WTC11 (cell line): ENCODE measurements at regions not wholly inside any gene's neighbourhood (a gene's known extent, or its start where the extent isn't known, plus 50 kb on each side); places are given as distances from the start of the nearest gene placed in this dataset.

Source experiments
- ATAC-seq: fragments of 200-7000 bp; cut with Tn5 transposase; 2 replicates; pipeline ENCODE4 v1.10.0; 2021; ENCODE audit warnings: mild to moderate bottlenecking, moderate library complexity
- CTCF ChIA-PET: fragments of 300-600 bp; sonication (Branson Sonifier 250); formaldehyde crosslinking; loops from one replicate; lab custom pipeline; 2021; ENCODE audit warnings: antibody characterized with exemption; lab: Charles Lee
- POLR2A ChIA-PET: fragments of 350-600 bp; sonication (Branson Sonifier 250); formaldehyde crosslinking; loops from one replicate; lab custom pipeline; 2021; ENCODE audit warnings: antibody characterized with exemption; lab: Charles Lee
- DNase-seq: peaks from one replicate; pipeline ENCODE4 v3.0.0; 2021; ENCODE audit warnings: low spot score
- H3K27ac Mint-ChIP-seq: 2 replicates; pipeline ENCODE4 v1.8.0; 2021; ENCODE audit warnings: mixed read lengths
- H3K27me3 Mint-ChIP-seq: 2 replicates; pipeline ENCODE4 v1.8.0; 2021; ENCODE audit warnings: low read depth, mild to moderate bottlenecking, moderate library complexity, mixed read lengths
- H3K36me3 Mint-ChIP-seq: 2 replicates; pipeline ENCODE4 v1.8.0; 2021; ENCODE audit warnings: mixed read lengths
- H3K4me1 Mint-ChIP-seq: 2 replicates; pipeline ENCODE4 v1.8.0; 2022; ENCODE audit warnings: mixed read lengths
- H3K4me3 Mint-ChIP-seq: 2 replicates; pipeline ENCODE4 v1.8.0; 2021; ENCODE audit warnings: mild to moderate bottlenecking, moderate library complexity, mixed read lengths
- H3K9me3 Mint-ChIP-seq: 2 replicates; pipeline ENCODE4 v1.8.0; 2021; ENCODE audit warnings: mixed read lengths
- CBFB ChIP-seq: sonication (generic); formaldehyde crosslinking; IDR thresholded peaks from 2 replicates; pipeline ENCODE4 v1.8.1; 2022; ENCODE audit warnings: mild to moderate bottlenecking, low read depth, missing genetic modification reagents
- CREB1 ChIP-seq: sonication (generic); formaldehyde crosslinking; IDR thresholded peaks from 2 replicates; pipeline ENCODE4 v1.8.0; 2023; ENCODE audit warnings: mild to moderate bottlenecking, missing genetic modification reagents
- EMX1 ChIP-seq: fragments of 250-450 bp; sonication (Bioruptor Pico); IDR thresholded peaks from 2 replicates; pipeline ENCODE4 v1.8.0; 2021; ENCODE audit warnings: mild to moderate bottlenecking
- FOXK1 ChIP-seq: sonication (generic); formaldehyde crosslinking; IDR thresholded peaks from 2 replicates; pipeline ENCODE4 v1.8.0; 2022; ENCODE audit warnings: mild to moderate bottlenecking, moderate library complexity, missing genetic modification reagents
- GTF2I ChIP-seq: fragments of 250-450 bp; sonication (Bioruptor Pico); conservative IDR thresholded peaks from 2 replicates; pipeline ENCODE4 v1.4.0; 2021; ENCODE audit warnings: mild to moderate bottlenecking
- JAZF1 ChIP-seq: fragments of 250-450 bp; sonication (Bioruptor Pico); IDR thresholded peaks from 2 replicates; pipeline ENCODE4 v1.9.0; 2021; ENCODE audit warnings: moderate library complexity, mild to moderate bottlenecking, inconsistent platforms
- MYBL2 ChIP-seq: sonication (generic); formaldehyde crosslinking; IDR thresholded peaks from 2 replicates; pipeline ENCODE4 v1.8.1; 2023; ENCODE audit warnings: mild to moderate bottlenecking, moderate library complexity, missing genetic modification reagents
- NR1H2 ChIP-seq: sonication (generic); formaldehyde crosslinking; IDR thresholded peaks from 2 replicates; pipeline ENCODE4 v1.9.0; 2021; ENCODE audit warnings: mild to moderate bottlenecking, moderate library complexity, missing genetic modification reagents
- NR3C1 ChIP-seq: sonication (generic); formaldehyde crosslinking; conservative IDR thresholded peaks from 2 replicates; pipeline ENCODE4 v1.8.1; 2023; ENCODE audit warnings: low read depth, mild to moderate bottlenecking, missing genetic modification reagents
- RORB ChIP-seq: fragments of 250-450 bp; sonication (Bioruptor Pico); IDR thresholded peaks from 2 replicates; pipeline ENCODE4 v1.9.0; 2021; ENCODE audit warnings: mild to moderate bottlenecking
- ZBTB21 ChIP-seq: sonication (generic); formaldehyde crosslinking; IDR thresholded peaks from 2 replicates; pipeline ENCODE4 v1.8.1; 2023; ENCODE audit warnings: mild to moderate bottlenecking, missing genetic modification reagents, borderline replicate concordance
- ZNF232 ChIP-seq: sonication (generic); formaldehyde crosslinking; IDR thresholded peaks from 2 replicates; pipeline ENCODE4 v1.8.0; 2022; ENCODE audit warnings: mild to moderate bottlenecking, missing genetic modification reagents
- ZNF317 ChIP-seq: sonication (generic); formaldehyde crosslinking; IDR thresholded peaks from 2 replicates; pipeline ENCODE4 v1.8.1; 2023; ENCODE audit warnings: low read depth, mild to moderate bottlenecking, moderate library complexity, missing genetic modification reagents, borderline replicate concordance
- ZNF396 ChIP-seq: fragments of 250-450 bp; sonication (Bioruptor Pico); IDR thresholded peaks from 2 replicates; pipeline ENCODE4 v1.8.0; 2021; ENCODE audit warnings: mild to moderate bottlenecking, moderate library complexity, borderline replicate concordance
- TF ChIP-seq, protein P1 (sequence below): fragments of 250-450 bp; sonication (Bioruptor Pico); IDR thresholded peaks from 2 replicates; pipeline ENCODE4 v1.9.0; 2021; ENCODE audit warnings: mild to moderate bottlenecking
- TF ChIP-seq, protein P2 (sequence below): sonication (generic); formaldehyde crosslinking; IDR thresholded peaks from 2 replicates; pipeline ENCODE4 v1.8.1; 2022; ENCODE audit warnings: low read depth, missing genetic modification reagents, borderline replicate concordance
- TF ChIP-seq, protein P3 (sequence below): sonication (generic); formaldehyde crosslinking; IDR thresholded peaks from 2 replicates; pipeline ENCODE4 v1.8.1; 2023; ENCODE audit warnings: mild to moderate bottlenecking, missing genetic modification reagents, moderate library complexity
- TF ChIP-seq, protein P4 (sequence below): sonication (generic); formaldehyde crosslinking; conservative IDR thresholded peaks from 2 replicates; pipeline ENCODE4 v1.8.1; 2022; ENCODE audit warnings: mild to moderate bottlenecking, missing genetic modification reagents
- TF ChIP-seq, protein P5 (sequence below): fragments of 250-450 bp; sonication (Bioruptor Pico); IDR thresholded peaks from 2 replicates; pipeline ENCODE4 v1.9.0; 2021; ENCODE audit warnings: mild to moderate bottlenecking
- TF ChIP-seq, protein P6 (sequence below): sonication (generic); formaldehyde crosslinking; IDR thresholded peaks from 2 replicates; pipeline ENCODE4 v1.8.1; 2023; ENCODE audit warnings: mild to moderate bottlenecking, missing genetic modification reagents
- TF ChIP-seq, protein P7 (sequence below): fragments of 200-600 bp; IDR thresholded peaks from 2 replicates; pipeline ENCODE4 v1.8.0; 2022; ENCODE audit warnings: antibody characterized with exemption
- TF ChIP-seq, protein P8 (sequence below): fragments of 250-450 bp; sonication (Bioruptor Pico); IDR thresholded peaks from 2 replicates; pipeline ENCODE4 v1.9.0; 2021; ENCODE audit warnings: mild to moderate bottlenecking, borderline replicate concordance

DNA sequence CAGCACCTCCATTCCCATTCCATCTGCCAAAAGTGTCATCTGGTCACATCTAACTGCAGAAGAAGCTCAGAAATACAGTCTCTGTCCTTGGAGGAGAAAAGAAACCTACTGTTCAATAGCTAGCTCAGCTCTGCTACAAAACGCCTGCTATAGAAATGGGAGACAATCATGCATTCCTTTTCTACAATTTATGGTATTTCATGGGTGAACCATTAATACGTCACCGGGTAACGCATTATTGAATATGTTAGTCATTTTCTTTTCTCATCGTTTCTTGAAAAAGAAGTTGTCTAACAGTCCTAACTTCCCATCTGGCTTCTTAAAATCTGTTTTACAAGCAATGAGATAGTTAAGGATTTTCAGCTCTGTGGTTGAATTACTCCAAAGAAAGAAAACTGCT lies 496.7 kb upstream of the RBFOX1 start (continued):
- TF ChIP-seq, protein P1, sequence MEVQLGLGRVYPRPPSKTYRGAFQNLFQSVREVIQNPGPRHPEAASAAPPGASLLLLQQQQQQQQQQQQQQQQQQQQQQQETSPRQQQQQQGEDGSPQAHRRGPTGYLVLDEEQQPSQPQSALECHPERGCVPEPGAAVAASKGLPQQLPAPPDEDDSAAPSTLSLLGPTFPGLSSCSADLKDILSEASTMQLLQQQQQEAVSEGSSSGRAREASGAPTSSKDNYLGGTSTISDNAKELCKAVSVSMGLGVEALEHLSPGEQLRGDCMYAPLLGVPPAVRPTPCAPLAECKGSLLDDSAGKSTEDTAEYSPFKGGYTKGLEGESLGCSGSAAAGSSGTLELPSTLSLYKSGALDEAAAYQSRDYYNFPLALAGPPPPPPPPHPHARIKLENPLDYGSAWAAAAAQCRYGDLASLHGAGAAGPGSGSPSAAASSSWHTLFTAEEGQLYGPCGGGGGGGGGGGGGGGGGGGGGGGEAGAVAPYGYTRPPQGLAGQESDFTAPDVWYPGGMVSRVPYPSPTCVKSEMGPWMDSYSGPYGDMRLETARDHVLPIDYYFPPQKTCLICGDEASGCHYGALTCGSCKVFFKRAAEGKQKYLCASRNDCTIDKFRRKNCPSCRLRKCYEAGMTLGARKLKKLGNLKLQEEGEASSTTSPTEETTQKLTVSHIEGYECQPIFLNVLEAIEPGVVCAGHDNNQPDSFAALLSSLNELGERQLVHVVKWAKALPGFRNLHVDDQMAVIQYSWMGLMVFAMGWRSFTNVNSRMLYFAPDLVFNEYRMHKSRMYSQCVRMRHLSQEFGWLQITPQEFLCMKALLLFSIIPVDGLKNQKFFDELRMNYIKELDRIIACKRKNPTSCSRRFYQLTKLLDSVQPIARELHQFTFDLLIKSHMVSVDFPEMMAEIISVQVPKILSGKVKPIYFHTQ = no peak
- TF ChIP-seq NR1H2 = no peak
- no peak for TF ChIP-seq MYBL2 (CRISPR knock-in tag)

DNA sequence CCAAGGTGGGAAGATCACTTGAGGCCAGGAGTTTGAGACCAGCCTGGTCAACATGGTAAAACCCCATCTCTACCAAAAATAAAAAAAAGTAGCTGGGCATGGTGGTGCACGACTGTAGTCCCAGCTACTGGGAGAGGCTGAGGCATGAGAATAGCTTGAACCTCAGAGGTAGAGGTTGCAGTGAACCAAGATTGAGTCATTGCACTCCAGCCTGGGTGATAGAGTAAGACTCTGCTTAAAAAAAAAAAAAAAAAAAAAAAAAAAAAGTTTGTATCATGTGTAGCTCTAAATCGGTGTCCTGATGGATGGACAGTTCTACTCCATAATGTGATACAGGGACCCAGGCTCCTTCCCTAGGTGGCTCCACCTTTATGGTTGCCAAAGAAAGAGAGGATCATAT lies 497.1 kb upstream of the RBFOX1 start:
- ChIA-PET POLR2A (no interaction called here), CTCF (no interaction called here)
- Mint-ChIP-seq H3K4me3 (no peak overlapping the region), H3K27me3 (peaks cover 9% of the 10 kb centered on the region), H3K27ac (no peak overlapping the region), H3K9me3 (peaks cover 77% of the 10 kb centered on the region), H3K4me1 (no peaks in the 10 kb centered on the region), H3K36me3 (peaks cover 76% of the 10 kb centered on the region)
- ATAC-seq (no peak), DNase-seq (no peak)
- TF ChIP-seq, protein P2, sequence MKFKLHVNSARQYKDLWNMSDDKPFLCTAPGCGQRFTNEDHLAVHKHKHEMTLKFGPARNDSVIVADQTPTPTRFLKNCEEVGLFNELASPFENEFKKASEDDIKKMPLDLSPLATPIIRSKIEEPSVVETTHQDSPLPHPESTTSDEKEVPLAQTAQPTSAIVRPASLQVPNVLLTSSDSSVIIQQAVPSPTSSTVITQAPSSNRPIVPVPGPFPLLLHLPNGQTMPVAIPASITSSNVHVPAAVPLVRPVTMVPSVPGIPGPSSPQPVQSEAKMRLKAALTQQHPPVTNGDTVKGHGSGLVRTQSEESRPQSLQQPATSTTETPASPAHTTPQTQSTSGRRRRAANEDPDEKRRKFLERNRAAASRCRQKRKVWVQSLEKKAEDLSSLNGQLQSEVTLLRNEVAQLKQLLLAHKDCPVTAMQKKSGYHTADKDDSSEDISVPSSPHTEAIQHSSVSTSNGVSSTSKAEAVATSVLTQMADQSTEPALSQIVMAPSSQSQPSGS (CRISPR knock-in tag) = no peak
- no peak for TF ChIP-seq JAZF1 (CRISPR knock-in tag)
- TF ChIP-seq, protein P3, sequence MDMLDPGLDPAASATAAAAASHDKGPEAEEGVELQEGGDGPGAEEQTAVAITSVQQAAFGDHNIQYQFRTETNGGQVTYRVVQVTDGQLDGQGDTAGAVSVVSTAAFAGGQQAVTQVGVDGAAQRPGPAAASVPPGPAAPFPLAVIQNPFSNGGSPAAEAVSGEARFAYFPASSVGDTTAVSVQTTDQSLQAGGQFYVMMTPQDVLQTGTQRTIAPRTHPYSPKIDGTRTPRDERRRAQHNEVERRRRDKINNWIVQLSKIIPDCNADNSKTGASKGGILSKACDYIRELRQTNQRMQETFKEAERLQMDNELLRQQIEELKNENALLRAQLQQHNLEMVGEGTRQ (CRISPR knock-in tag) = no peak
- no peak for TF ChIP-seq ZBTB21 (CRISPR knock-in tag)
- TF ChIP-seq RORB (CRISPR knock-in tag) = no peak
- TF ChIP-seq, protein P4, sequence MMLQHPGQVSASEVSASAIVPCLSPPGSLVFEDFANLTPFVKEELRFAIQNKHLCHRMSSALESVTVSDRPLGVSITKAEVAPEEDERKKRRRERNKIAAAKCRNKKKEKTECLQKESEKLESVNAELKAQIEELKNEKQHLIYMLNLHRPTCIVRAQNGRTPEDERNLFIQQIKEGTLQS = no peak
- no peak for TF ChIP-seq CREB1 (CRISPR knock-in tag)
- TF ChIP-seq, protein P5, sequence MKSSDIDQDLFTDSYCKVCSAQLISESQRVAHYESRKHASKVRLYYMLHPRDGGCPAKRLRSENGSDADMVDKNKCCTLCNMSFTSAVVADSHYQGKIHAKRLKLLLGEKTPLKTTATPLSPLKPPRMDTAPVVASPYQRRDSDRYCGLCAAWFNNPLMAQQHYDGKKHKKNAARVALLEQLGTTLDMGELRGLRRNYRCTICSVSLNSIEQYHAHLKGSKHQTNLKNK = no peak
- TF ChIP-seq FOXK1 (CRISPR knock-in tag) = no peak
- TF ChIP-seq GTF2I (CRISPR knock-in tag) = no peak
- TF ChIP-seq EMX1 = no peak
- TF ChIP-seq, protein P6, sequence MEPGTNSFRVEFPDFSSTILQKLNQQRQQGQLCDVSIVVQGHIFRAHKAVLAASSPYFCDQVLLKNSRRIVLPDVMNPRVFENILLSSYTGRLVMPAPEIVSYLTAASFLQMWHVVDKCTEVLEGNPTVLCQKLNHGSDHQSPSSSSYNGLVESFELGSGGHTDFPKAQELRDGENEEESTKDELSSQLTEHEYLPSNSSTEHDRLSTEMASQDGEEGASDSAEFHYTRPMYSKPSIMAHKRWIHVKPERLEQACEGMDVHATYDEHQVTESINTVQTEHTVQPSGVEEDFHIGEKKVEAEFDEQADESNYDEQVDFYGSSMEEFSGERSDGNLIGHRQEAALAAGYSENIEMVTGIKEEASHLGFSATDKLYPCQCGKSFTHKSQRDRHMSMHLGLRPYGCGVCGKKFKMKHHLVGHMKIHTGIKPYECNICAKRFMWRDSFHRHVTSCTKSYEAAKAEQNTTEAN (CRISPR knock-in tag) = no peak
- TF ChIP-seq ZNF396 (CRISPR knock-in tag) = no peak

DNA sequence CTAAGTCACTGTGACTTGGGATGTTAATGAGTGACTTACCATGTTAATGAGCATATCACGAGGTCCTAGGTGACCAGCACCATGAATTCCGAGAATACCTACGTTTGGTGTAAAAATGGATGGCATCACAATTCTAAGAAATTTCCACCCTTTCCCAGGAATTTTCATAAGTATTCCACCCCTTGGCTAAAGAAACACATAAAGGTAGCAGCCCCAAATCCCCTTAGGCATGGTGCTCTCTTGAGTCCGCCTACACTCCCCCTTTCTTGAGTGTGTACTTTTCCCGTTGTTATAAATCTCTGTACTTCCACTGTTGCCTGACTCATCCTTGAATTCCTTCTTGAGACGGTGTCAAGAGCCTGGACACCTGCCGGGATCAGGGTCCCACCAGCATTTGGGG lies 504.0 kb upstream of the RBFOX1 start:
- POLR2A ChIA-PET = no interaction called here
- peaks cover 73% of the 10 kb centered on the region for H3K36me3 Mint-ChIP-seq
- H3K4me3 Mint-ChIP-seq = no peak overlapping the region
- DNase-seq = no peak
- ATAC-seq = no peak
- H3K4me1 Mint-ChIP-seq = no peaks in the 10 kb centered on the region
- H3K9me3 Mint-ChIP-seq = peaks cover 78% of the 10 kb centered on the region
- H3K27ac Mint-ChIP-seq = no peak overlapping the region
- H3K27me3 Mint-ChIP-seq = peaks cover 10% of the 10 kb centered on the region
- CTCF ChIA-PET = no interaction called here
- no peak for TF ChIP-seq ZNF317
- TF ChIP-seq ZNF232 = no peak
- TF ChIP-seq, protein P7, sequence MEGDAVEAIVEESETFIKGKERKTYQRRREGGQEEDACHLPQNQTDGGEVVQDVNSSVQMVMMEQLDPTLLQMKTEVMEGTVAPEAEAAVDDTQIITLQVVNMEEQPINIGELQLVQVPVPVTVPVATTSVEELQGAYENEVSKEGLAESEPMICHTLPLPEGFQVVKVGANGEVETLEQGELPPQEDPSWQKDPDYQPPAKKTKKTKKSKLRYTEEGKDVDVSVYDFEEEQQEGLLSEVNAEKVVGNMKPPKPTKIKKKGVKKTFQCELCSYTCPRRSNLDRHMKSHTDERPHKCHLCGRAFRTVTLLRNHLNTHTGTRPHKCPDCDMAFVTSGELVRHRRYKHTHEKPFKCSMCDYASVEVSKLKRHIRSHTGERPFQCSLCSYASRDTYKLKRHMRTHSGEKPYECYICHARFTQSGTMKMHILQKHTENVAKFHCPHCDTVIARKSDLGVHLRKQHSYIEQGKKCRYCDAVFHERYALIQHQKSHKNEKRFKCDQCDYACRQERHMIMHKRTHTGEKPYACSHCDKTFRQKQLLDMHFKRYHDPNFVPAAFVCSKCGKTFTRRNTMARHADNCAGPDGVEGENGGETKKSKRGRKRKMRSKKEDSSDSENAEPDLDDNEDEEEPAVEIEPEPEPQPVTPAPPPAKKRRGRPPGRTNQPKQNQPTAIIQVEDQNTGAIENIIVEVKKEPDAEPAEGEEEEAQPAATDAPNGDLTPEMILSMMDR = no peak
- no peak for TF ChIP-seq NR3C1
- TF ChIP-seq CBFB (CRISPR knock-in tag) = no peak
- TF ChIP-seq, protein P8, sequence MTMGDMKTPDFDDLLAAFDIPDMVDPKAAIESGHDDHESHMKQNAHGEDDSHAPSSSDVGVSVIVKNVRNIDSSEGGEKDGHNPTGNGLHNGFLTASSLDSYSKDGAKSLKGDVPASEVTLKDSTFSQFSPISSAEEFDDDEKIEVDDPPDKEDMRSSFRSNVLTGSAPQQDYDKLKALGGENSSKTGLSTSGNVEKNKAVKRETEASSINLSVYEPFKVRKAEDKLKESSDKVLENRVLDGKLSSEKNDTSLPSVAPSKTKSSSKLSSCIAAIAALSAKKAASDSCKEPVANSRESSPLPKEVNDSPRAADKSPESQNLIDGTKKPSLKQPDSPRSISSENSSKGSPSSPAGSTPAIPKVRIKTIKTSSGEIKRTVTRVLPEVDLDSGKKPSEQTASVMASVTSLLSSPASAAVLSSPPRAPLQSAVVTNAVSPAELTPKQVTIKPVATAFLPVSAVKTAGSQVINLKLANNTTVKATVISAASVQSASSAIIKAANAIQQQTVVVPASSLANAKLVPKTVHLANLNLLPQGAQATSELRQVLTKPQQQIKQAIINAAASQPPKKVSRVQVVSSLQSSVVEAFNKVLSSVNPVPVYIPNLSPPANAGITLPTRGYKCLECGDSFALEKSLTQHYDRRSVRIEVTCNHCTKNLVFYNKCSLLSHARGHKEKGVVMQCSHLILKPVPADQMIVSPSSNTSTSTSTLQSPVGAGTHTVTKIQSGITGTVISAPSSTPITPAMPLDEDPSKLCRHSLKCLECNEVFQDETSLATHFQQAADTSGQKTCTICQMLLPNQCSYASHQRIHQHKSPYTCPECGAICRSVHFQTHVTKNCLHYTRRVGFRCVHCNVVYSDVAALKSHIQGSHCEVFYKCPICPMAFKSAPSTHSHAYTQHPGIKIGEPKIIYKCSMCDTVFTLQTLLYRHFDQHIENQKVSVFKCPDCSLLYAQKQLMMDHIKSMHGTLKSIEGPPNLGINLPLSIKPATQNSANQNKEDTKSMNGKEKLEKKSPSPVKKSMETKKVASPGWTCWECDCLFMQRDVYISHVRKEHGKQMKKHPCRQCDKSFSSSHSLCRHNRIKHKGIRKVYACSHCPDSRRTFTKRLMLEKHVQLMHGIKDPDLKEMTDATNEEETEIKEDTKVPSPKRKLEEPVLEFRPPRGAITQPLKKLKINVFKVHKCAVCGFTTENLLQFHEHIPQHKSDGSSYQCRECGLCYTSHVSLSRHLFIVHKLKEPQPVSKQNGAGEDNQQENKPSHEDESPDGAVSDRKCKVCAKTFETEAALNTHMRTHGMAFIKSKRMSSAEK (CRISPR knock-in tag) = no peak
